ENCODE measurements at regions not wholly inside any gene's neighbourhood (a gene's known extent, or its start where the extent isn't known, plus 50 kb on each side); places are given as distances from the start of the nearest gene placed in this dataset.

DNA sequence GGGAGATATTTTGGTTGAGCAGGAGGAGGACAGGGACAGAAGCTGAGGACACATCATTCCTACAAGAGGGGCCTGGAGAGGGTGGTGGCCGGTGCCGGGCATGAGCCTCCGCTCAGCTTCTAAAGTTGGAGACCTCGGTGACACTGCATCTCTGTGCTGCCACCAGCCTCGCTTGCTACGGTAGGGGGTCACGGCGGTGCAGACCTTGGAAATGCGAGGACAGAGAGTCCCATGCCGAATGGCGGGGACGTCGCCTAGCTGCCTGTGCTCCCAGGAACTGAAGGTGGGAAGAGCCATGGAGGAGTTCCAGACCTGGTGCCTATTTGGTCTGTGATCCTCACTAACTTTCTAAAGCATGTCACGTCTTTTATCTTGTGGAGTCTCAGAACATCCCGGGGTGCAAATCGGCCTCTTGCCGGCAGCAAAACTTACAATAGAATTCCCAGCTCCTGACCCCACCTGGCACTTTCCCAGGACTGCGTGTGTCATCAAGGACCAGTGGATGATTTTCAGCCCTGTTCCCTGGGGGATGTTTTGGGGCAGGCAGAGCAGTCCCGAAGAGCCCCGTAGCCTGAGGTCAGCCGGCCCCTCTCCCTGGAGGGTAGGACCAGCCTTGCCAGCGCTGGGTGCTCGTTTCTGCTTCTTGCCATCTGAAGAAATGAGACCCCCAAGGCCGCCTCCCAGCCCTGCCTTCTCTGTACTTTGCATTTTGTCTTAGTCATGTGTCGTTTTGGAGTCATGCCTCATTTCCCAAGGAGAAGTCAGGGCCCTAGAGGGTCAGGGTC lies 205.8 kb upstream of the SHH start:
- Histone ChIP-seq H3K9me3 (ENCODE audit: control insufficient read depth, insufficient read depth, low read depth, low read length) (no peaks in the 10 kb centered on the region), H2AFZ (ENCODE audit: low read length) (no peak overlapping the region)

DNA sequence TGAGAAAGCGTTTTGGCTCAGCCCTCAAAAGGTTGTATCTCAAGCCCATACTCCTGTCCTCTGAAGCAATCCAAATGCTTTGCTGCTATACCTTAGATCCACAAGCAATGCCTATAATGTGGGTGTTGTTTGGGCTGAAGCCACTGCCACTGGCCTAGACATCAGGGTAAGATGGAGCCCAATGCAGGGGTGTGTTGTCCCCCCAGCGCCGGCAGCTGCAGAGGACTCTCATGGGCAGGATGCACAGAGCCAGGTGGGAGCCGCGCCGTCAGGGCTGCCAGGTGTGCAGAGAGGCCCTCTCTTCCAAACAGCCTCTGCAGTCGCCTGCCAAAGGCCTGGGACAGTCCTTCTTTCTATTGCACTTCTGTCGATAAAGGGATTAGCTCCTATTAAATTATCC lies 205.2 kb upstream of the SHH start:
- Histone ChIP-seq H3K9me3 (ENCODE audit: control insufficient read depth, insufficient read depth, low read depth, low read length) (no peaks in the 10 kb centered on the region), H4K20me1 (ENCODE audit: control insufficient read depth, extremely low read depth, insufficient read depth, low read length) (no peaks in the 10 kb centered on the region), H3K27me3 (ENCODE audit: control insufficient read depth, insufficient read depth, low read length) (no peaks in the 10 kb centered on the region), H3K4me3 (replicated peaks in 1 of 4; ENCODE audit: control extremely low read depth in 1 of 4, insufficient read depth in 1 of 4, low read depth in 3 of 4, low read length in 4 of 4) (no peak overlapping the region), H3K9ac (ENCODE audit: insufficient read depth, low read length) (no peak overlapping the region), H2AFZ (ENCODE audit: low read length) (no peak overlapping the region), H3K27ac (ENCODE audit: insufficient read depth, low read length) (no peak overlapping the region), H3K79me2 (ENCODE audit: control insufficient read depth, insufficient read depth, low read length) (no peaks in the 10 kb centered on the region), H3K36me3 (ENCODE audit: control insufficient read depth, insufficient read depth, low read length) (no peaks in the 10 kb centered on the region), H3K4me2 (ENCODE audit: extremely low read depth, insufficient read depth, low read length) (no peak overlapping the region), H3K4me1 (ENCODE audit: control insufficient read depth, extremely low read depth, insufficient read depth, low read length) (no peaks in the 10 kb centered on the region)
- no peak for DNase-seq (ENCODE audit: low read depth in 2 of 2)
- TF ChIP-seq EZH2 (IDR thresholded peaks at IDR 0.05; ENCODE audit: low read length, missing control alignments): no peak
- TF ChIP-seq, protein P1, sequence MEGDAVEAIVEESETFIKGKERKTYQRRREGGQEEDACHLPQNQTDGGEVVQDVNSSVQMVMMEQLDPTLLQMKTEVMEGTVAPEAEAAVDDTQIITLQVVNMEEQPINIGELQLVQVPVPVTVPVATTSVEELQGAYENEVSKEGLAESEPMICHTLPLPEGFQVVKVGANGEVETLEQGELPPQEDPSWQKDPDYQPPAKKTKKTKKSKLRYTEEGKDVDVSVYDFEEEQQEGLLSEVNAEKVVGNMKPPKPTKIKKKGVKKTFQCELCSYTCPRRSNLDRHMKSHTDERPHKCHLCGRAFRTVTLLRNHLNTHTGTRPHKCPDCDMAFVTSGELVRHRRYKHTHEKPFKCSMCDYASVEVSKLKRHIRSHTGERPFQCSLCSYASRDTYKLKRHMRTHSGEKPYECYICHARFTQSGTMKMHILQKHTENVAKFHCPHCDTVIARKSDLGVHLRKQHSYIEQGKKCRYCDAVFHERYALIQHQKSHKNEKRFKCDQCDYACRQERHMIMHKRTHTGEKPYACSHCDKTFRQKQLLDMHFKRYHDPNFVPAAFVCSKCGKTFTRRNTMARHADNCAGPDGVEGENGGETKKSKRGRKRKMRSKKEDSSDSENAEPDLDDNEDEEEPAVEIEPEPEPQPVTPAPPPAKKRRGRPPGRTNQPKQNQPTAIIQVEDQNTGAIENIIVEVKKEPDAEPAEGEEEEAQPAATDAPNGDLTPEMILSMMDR (conservative IDR thresholded peaks at IDR 0.05 in 1 of 2, IDR thresholded peaks at IDR 0.05 in 1 of 2; ENCODE audit: low read depth in 1 of 2, low read length in 2 of 2): no peak

More for the DNA sequence above, 205.8 kb upstream of the SHH start:
- no peaks in the 10 kb centered on the region for H3K79me2 ChIP-seq (ENCODE audit: control insufficient read depth, insufficient read depth, low read length)
- no peak overlapping the region for H3K4me2 ChIP-seq (ENCODE audit: extremely low read depth, insufficient read depth, low read length)
- no peaks in the 10 kb centered on the region for H3K4me1 ChIP-seq (ENCODE audit: control insufficient read depth, extremely low read depth, insufficient read depth, low read length)
- DNase-seq (ENCODE audit: low read depth in 2 of 2): no peak
- no peak overlapping the region for H3K9ac ChIP-seq (ENCODE audit: insufficient read depth, low read length)
- no peak overlapping the region for H3K4me3 ChIP-seq (replicated peaks in 1 of 4; ENCODE audit: control extremely low read depth in 1 of 4, insufficient read depth in 1 of 4, low read depth in 3 of 4, low read length in 4 of 4)
- no peaks in the 10 kb centered on the region for H3K36me3 ChIP-seq (ENCODE audit: control insufficient read depth, insufficient read depth, low read length)
- TF ChIP-seq, protein P1 (conservative IDR thresholded peaks at IDR 0.05 in 1 of 2, IDR thresholded peaks at IDR 0.05 in 1 of 2; ENCODE audit: low read depth in 1 of 2, low read length in 2 of 2): no peak
- no peak for TF ChIP-seq EZH2 (IDR thresholded peaks at IDR 0.05; ENCODE audit: low read length, missing control alignments)
- no peak overlapping the region for H3K27ac ChIP-seq (ENCODE audit: insufficient read depth, low read length)
- H3K27me3 ChIP-seq (ENCODE audit: control insufficient read depth, insufficient read depth, low read length): no peaks in the 10 kb centered on the region
- no peaks in the 10 kb centered on the region for H4K20me1 ChIP-seq (ENCODE audit: control insufficient read depth, extremely low read depth, insufficient read depth, low read length)

DNA sequence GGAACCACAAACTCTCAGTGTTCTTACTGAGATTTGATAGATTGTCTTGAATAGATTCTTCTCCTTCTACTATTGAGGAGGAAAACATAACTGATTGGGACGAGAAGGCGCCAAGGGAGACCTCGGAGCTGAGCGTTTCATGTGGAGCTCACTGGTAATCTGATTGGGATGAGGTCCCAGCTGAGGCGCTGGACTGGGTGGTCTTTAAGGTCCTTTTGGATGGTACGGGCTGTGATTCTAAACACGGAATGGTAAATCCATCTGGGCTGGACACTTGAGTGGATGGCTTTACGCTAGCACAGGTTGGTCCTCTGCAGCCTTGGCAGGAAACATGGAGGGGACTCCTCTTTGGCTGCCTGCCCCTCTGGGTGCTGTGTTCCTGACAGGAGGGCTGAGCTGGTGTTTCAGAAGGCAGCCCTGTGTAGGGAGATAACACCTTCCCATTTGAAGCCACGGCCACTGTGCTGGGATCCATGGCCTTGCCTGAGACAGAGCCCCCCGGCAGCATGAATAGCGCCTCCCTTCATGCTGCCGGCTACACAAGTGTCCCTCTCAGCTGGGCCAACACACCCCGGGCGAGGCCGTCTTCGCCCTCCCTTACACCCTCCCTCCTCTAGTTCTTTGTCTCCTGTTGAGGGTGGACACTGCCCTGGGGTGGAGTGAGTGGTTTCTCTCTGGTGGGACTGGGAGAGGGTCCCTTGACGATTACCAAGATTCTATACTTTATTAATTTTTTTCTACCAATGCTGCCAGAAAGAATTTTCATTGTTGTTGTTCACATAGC lies 203.2 kb upstream of the SHH start:
- H3K4me1 ChIP-seq (ENCODE audit: control insufficient read depth, extremely low read depth, insufficient read depth, low read length): no peaks in the 10 kb centered on the region
- no peak for DNase-seq (ENCODE audit: low read depth in 2 of 2)
- H3K27ac ChIP-seq (ENCODE audit: insufficient read depth, low read length): no peak overlapping the region
- no peaks in the 10 kb centered on the region for H3K36me3 ChIP-seq (ENCODE audit: control insufficient read depth, insufficient read depth, low read length)
- no peaks in the 10 kb centered on the region for H4K20me1 ChIP-seq (ENCODE audit: control insufficient read depth, extremely low read depth, insufficient read depth, low read length)
- H3K79me2 ChIP-seq (ENCODE audit: control insufficient read depth, insufficient read depth, low read length): no peaks in the 10 kb centered on the region
- H3K9ac ChIP-seq (ENCODE audit: insufficient read depth, low read length): no peak overlapping the region
- H3K4me2 ChIP-seq (ENCODE audit: extremely low read depth, insufficient read depth, low read length): no peak overlapping the region
- TF ChIP-seq, protein P1 (conservative IDR thresholded peaks at IDR 0.05 in 1 of 2, IDR thresholded peaks at IDR 0.05 in 1 of 2; ENCODE audit: low read depth in 1 of 2, low read length in 2 of 2): no peak
- TF ChIP-seq EZH2 (IDR thresholded peaks at IDR 0.05; ENCODE audit: low read length, missing control alignments): no peak
- no peak overlapping the region for H3K4me3 ChIP-seq (replicated peaks in 1 of 4; ENCODE audit: control extremely low read depth in 1 of 4, insufficient read depth in 1 of 4, low read depth in 3 of 4, low read length in 4 of 4)
- H2AFZ ChIP-seq (ENCODE audit: low read length): no peak overlapping the region
- no peaks in the 10 kb centered on the region for H3K27me3 ChIP-seq (ENCODE audit: control insufficient read depth, insufficient read depth, low read length)
- H3K9me3 ChIP-seq (ENCODE audit: control insufficient read depth, insufficient read depth, low read depth, low read length): no peaks in the 10 kb centered on the region
